NCI-H146 treated with DMSO at 0.1 percent for 48 hours (cell line): ENCODE measurements at regions not wholly inside any gene's neighbourhood (a gene's known extent, or its start where the extent isn't known, plus 50 kb on each side); places are given as distances from the start of the nearest gene placed in this dataset.
"Not testable (repeated sequence)": the region's sequence is repeated elsewhere in the genome, so short reads cannot be mapped to it uniquely, and the experiment has no call there.

Experiments used
- DNase-seq: peaks from one replicate; lab custom pipeline; 2025; ENCODE audit not compliant: unreplicated experiment; lab: John Stamatoyannopoulos, UW

DNA sequence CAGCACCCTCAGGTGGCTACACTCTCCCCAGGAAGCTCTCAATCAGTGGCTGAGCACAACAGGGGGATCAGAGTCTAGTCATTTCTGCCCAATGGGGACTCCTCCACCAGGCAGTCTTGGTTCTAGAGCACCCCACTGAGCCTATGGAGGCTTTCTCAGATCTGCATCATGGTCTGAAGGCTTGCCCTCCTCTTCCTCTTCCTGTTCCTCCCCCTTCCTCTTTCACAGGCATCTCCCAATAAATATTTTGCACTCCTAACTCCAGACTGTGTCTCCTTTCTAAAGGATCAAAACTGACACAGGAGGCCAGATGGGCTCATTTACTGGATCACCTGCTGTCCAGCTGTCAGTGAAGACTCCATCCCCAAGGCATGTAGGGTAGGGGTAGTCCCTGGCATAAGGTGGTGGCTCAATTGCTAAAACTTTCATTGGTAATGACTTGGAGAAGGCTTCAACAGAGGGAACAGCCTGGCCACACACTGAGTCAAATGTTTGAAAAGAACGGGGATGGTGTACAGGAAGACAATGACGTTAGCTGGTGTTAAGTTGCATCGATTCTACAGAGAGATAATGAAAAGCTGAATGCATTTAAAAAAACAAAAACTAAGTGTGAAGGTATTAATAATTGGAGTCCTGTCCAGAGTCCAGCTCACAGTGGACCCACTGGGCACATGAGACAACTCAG lies 84.2 kb upstream of the SLC2A1 start:
- DNase-seq: no peak

DNA sequence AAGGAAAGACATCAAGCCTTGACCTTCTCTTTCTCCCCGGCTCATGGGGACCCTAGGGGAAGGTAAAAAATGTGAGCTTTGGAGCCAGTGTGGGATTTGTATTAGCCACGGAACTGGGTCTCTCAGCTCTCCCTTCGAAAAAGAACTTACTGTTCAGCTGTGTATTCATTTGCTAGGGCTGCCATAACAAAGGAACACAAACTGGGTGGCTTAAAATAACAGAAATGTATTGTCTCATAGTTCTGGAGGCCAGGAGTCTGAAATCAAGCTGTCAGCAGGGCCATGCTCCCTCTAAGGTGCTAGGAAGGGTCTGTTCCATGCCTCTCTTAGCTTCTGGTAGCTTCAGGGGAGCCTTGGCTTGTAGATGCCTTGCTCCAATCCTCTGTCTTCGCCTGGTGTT lies 83.5 kb upstream of the SLC2A1 start:
- DNase-seq: no peak

DNA sequence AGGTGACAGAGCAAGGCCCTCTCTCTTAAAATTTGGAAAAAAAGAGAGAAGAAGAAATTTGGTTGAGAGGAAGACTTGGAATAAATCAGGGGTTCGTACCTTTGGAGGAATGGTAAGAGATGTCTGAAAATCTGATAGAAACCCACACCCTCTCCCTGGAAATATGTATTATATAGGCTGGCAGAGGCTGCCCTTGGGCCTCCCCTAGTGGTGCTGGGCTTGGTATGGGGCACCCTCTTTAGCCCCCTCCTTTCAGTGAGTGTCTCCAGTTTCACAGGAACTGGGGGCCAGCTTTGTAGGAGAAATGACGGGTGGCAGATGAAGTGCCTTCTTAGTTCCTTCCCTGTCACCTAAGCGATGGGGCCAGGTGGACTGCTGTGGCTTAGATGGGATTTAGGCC lies 82.9 kb upstream of the SLC2A1 start:
- no peak for DNase-seq

DNA sequence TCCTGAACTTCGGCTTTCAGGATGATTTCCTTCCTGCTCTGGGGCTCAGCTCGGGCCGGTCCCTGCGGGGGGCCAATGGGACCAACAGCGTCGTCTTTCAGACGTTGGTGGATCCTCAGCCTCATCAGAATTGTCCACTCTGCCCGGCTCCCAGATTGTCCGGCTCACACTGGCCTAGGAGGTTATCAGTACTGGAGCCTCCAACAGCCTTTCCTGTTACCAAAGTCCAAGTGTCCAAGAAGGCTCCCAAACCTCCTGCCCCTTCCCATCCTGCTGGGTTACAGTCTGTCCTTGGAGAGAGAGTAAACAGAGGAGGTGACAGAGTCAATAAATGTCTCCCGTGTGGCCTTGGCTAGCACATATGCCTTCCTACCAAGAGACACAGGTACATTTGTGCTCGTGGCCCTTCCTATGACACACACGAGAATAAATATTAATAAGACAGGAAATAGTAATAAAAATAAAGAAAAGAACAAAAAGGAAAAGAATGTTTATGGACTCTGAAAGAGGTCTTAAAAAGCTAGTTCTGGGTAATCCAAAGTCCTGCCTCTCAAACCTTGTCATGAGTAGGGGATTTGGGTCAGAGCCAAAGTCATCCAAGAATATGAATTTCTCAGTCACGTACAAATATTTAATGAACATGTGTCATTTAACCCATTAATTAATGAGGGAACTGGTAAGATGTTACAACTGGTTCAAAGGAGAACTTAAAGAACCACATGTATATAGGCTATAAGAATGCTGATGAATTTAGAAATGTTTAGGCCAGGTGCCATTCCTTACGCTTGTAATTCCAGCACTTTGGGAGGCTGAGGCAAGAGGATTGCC lies 80.8 kb upstream of the SLC2A1 start:
- DNase-seq: peak; percentile 5

DNA sequence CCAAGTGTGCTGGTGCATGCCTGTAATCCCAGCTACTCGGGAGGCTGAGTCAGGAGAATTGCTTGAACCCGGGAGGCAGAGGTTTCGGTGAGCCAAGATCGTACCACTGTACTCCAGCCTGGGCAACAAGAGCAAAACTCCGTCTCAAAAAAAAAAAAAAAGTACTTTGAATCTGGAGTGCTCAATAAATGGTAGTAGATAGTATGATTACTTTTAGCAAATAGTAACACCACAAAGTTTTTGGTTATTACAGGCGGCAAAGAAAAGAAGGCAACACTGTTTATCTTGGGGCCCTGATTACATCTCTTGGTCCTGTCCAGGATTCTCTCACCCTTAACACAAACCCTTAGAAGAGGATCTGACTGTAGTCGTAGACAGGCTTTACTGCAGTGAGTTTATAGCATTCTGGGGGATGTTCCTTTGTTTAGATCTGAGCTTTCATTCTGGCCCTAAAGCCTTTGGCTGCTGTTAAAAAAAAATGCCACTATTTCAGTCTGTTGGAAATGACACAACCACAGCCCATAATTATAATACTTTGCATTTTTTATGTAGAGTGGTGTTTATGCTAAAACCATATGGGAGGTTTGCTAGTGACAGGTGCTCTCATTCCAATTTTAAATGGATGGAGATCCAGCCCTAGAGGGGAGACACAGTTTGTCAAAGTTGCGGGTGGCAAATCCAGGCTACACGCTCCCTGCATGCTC lies 79.7 kb upstream of the SLC2A1 start:
- DNase-seq: no peak

DNA sequence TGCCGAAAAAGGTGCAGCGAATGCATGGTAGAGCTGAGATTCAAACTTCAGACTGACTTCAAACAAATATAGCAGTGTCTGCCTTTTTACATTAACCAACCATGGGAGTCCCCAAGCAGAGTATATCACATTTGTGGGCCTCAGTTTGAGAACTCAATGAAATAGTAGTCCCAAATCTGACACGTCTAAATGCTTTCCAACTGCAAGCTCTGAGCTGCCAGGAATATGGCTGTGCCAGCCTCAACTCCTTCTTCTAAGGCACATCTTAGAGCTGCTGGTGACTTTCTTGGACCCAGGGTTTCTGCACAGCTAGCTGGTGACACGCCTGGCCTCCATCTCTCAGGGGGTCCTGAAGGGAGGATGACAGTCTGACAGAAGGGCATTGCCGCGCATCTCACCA lies 78.8 kb upstream of the SLC2A1 start:
- no peak for DNase-seq

DNA sequence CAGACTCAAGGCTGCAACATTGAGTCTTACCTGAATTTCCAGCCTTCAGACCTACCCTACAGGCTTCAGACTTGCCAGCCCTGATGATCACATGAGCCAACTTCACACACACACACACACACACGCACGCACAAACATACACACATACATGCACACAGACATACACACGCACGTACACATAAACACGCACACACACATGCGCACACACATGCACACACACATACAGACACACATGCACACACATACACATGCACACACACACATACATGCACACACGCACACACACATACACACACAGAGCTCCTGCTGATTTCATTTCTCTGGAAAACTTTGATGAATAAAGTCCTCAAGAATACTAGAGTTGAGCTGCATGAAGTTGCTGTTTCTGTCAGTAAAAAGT lies 78.3 kb upstream of the SLC2A1 start:
- no peak for DNase-seq

DNA sequence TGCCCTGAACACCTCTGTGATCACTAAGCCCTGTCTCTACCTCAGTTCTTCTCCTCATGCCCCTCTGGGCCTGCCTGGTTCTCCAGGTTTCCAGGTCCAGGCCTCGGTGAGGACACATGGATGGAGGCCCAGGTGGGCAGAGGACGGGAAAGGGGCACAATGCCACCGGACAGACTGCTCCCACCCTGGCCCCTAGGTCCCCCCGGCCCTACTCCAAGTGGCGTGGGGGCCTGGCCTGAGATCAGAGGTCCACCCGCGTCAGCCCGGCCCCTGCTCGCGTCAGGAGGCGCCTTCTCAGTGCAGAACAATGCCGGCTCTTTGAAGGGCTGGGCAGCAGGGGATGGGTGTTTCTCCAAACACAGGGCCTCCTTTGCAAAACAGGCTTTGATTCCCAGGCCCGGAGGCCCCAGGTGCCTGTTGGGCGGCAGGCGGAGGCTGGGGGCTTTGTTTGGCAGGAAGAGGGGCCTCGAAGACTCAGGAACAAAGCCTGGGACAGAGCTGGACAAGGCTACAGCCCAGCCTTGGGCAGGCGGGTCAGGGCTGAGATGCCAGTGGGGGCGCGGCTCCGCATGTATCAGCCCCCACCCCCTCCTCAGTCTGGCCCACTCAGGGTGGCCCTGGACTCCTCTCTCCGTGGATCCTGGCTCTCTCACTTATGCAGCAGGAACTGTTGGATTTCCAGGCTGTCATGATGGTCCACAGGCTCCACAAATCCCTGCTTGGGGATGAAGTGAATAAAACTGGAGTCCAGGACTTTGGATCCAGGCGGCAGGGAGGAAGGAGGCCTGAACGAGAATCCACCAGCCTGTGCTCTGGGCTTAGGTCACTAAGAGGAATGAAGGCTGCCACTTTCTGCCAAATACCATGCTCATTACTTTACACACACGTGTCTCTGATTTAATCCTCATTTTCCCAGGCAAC lies 77.4 kb upstream of the SLC2A1 start:
- no peak for DNase-seq

DNA sequence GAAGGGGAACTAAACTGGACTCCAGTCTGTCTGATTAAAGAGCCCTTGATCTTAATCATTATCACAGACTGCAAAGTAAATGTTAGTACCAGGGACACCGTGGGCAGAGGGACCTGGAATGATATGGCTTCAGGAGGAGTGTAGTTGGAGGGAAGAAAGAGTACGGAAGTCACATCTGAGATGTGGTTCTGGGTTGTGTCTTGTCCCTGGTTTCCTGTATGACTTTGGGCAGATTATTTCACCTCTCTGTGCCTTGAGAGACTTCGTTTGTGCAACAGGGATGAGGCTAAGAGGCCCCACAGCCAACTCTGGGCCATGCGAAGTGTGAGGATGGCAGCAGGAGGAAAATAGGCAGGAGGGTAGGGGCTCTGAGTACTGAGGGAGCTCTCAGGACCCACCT lies 76.1 kb upstream of the SLC2A1 start:
- DNase-seq: no peak

DNA sequence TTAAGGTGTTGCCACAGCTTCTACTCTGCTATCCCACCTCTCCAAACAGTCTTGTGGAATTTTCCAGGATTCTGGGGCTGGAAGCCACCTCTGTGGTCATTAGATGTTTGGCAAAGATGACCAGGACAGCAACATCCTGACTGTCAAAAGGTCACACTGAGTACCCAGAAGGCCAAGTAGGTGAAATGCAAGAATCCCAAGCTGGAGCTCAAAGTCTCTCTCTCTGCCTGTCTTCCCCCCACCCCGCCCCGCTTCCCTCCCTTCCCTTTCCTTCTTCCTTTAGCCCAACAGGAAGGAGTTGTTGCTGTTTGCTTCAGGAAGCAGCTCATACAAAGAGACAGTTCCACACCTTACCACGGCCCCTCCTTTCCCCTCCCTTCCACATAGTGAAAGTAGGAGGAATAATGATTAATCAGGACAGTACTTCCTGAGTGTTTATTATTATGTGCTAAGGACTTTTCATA lies 75.6 kb upstream of the SLC2A1 start:
- no peak for DNase-seq

DNA sequence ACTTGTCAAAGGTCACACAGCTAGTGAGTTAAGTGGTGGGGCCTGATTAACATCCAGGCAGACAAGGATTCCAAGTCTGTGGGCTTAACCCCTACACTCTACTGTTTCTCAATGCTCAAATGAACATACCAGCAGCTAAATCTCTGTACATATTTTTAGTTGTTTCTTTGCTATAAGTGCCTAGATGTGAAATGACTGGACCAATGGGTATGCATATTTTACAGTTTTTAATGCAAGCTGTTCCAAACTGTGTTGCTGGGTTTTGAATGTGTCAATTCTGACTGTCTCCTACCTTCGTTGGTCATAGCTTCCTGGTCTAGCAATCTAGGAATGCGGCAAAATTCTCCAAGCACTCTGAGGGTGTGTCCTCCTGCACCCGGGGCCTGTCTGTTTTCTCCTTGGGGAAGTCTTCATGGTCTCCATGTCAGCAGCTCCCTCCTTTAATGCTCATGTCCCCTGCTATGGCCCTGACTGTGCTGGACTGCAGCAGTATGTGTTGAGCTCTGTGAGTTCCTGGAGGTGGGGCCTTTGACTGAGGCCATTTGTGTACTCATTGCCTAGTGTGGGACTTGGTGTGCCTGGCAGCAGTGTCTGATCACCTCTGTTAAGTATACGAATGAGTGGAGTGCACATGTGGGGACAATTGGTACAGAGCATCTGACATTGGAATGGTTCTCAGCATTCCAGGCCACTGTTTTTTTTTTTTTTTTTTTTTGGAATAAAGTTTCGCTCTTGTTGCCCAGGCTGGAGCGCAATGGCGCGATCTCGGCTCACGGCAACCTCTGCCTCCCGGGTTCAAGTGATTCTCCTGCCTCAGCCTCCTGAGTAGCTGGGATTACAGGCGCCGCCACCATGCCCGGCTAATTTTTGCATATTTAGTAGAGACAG lies 72.9 kb upstream of the SLC2A1 start:
- no peak for DNase-seq

DNA sequence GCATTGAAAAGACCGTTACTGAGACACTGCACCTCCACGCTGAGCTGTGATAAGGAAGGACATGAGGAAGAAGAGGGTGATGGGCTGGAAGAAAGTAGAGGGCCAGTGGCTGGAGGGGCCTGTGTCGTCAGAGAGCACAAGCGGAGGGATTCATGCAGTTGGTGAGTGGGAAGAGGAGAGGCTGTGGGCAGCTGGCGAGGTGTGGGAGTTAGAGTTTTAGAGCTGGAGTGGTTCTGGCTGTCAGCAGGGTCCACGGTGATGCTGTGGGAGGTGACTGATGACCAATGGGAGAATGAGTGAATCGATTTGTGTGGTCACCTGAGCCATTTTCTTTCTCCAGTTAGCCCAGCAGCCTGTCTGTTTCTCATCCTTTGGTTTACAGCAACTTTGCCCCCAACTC lies 66.2 kb upstream of the SLC2A1 start:
- no peak for DNase-seq

DNA sequence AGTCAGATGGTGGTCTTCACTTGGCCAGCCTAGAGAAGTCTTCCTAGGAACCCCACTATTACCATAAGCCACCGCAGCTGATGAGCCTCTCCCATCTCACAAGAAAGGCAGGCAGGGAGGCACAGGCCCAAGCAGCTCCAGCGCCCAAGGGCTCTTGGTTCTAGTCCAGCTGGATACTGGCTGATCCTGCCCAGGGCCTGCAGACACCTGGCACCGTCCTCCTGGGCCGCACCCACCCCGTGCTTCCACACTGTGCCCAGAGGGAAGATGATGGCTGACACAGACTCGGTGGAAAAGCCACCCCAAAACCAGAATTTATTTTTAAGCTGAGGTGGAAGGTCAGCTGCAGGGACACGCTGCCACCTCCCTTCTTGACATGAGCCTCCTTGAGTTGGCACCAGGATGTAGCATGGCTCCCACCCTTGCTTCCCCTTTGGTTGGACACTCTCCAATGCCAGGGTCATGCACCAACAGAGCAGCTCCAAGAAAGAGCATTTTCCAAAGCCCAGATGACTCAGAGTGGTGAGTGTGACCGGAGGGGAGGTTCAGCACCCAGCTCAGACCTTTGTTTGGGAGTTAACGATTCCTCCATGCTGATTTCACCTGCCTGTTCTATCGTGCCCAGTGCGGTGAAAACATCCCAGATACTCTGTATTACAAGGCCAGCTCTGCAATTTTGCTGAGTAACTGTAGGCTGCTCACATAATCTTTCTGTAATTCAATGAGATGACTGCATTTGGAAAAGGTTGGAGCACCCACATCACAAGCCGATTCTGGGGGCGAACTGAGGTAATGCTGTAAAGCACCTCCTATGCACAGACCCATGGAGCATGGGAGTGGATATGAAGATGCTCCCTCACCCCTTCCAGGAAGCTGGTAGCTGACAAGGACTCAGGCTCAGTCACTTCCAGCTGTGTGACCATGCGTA lies 63.1 kb upstream of the SLC2A1 start:
- no peak for DNase-seq

DNA sequence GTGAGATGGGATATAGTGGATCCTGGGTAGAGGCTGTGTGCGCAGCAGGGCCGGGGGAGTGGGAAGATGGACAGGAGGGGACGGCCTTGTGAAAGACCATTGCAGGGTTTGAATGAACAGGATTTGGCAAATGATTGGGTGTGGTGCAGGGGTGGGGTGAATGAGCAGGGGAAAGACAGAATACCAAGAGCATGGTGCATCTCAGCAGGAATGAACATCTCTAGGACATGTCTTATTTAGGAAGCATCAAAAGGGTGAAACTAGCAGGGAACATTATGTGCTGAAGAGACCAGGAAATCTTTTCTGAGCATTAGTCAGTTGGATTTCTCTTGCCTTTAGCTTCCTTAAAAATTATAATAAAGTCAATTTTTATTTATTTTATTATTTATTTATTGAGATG lies 60.6 kb upstream of the SLC2A1 start:
- no peak for DNase-seq

DNA sequence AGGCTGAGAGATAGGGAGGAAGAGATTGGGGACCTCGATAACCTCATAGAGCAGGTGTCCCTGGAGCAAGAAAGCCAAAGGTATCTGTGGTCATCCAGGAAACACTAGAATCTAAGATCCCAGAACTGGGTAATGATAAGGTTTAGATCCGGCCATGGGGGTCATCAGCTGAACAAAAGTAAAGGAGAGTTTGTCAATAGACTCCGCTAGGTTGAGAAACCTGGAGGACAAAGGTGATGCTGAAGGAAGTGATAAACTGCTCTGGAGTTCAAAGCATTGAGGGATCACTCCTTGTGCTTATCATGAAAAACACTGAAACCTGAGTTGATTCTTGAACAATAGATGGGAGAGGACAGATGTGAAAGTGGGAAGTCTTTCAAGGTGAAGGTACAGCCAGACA lies 59.5 kb upstream of the SLC2A1 start:
- no peak for DNase-seq

DNA sequence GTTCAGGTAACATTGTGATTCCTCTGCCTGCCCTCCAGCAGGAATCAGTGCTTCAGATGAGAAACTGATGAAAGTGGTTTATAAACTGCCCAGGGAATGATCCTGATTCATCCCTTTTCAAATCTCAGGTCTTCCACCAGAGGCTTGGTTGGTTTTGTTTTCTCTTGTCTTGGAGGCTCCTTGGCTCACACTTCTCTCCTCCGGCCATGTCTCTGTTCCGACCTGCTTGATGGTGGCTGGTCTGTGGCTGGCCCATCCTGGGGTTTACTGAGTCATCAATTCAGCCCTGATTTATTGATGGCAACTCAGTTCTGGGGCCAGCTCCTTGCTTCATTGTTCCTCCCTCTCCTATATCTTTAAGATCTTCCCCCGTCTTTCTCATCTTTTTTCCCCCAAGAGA lies 56.6 kb upstream of the SLC2A1 start:
- no peak for DNase-seq

DNA sequence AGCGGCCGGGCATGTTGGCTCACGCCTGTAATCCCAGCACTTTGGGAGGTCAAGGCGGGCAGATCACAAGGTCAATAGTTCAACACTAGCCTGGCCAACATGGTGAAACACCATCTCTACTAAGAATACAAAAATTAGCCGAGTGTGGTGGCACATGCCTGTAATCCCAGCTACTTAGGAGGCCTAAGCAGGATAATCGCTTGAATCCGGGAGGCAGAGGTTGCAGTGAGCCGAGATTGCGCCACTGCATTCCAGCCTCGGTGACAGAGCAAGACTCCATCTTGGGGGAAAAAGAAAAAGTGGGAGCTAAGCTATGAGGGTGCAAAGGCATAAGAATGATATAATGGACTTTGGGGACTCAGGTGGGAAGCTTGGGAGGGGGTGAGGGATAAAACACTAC lies 55.9 kb upstream of the SLC2A1 start:
- not testable (repeated sequence) for DNase-seq

DNA sequence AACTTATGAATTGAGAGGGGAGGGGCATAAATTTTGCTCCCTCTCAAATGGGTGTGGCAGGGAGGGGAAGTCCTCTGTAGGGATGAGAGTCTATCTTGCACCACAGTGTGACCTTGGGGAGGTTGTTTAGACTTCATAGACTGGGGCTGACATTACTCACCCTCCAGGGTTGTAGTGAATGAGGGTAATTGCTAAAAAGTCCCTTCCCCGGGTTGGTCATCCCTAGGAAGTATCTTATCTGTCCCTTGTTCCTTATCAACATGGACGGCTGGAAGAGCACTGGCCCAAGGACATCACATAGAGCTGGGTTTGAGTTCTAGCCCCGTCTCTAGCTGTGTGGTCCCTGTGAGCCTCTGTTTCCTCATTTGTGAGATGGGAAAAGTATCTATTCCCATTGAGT lies 52.4 kb upstream of the SLC2A1 start:
- DNase-seq: no peak

DNA sequence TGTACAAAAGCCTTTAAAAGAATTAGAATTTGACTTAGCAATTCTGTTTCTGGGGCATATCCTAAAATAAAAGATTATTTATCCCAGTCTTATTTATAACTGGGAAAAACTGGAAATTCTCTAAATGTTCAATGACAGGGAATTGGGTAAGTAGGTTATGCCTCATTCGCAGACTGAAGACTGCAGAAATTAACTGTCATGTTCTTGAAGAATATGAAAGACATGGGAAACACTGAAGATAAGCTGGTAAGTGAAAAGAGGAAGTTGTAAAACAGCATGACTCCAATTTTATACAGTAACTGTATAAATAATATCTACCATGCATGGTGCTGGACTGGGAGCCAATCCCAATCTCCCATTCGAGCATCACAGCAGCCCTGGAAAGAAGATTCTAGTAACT lies 50.6 kb upstream of the SLC2A1 start:
- no peak for DNase-seq
